ENCODE measurements at regions not wholly inside any gene's neighbourhood (a gene's known extent, or its start where the extent isn't known, plus 50 kb on each side); places are given as distances from the start of the nearest gene placed in this dataset.

- TF ChIP-seq, protein P1, sequence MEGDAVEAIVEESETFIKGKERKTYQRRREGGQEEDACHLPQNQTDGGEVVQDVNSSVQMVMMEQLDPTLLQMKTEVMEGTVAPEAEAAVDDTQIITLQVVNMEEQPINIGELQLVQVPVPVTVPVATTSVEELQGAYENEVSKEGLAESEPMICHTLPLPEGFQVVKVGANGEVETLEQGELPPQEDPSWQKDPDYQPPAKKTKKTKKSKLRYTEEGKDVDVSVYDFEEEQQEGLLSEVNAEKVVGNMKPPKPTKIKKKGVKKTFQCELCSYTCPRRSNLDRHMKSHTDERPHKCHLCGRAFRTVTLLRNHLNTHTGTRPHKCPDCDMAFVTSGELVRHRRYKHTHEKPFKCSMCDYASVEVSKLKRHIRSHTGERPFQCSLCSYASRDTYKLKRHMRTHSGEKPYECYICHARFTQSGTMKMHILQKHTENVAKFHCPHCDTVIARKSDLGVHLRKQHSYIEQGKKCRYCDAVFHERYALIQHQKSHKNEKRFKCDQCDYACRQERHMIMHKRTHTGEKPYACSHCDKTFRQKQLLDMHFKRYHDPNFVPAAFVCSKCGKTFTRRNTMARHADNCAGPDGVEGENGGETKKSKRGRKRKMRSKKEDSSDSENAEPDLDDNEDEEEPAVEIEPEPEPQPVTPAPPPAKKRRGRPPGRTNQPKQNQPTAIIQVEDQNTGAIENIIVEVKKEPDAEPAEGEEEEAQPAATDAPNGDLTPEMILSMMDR (IDR thresholded peaks at IDR 0.05; ENCODE audit: insufficient read depth, low read length, poor library complexity, severe bottlenecking), result no peak
- TF ChIP-seq EZH2phosphoT487 (conservative IDR thresholded peaks at IDR 0.05; ENCODE audit: low read length), result no peak
Measured at GRCh38 chr18:75742516-75742915, 315.0 kb upstream of the SMIM21 start.
